ENCODE measurements at regions not wholly inside any gene's neighbourhood (a gene's known extent, or its start where the extent isn't known, plus 50 kb on each side); places are given as distances from the start of the nearest gene placed in this dataset.

- Histone ChIP-seq H3K9ac (ENCODE audit: insufficient read depth, low read length, poor library complexity, severe bottlenecking) (no peak overlapping the region), H4K20me1 (ENCODE audit: insufficient read depth, low read length) (no peaks in the 10 kb centered on the region), H3K36me3 (replicated peaks in 1 of 2; ENCODE audit: control insufficient read depth in 1 of 2, insufficient read depth in 2 of 2, low read length in 2 of 2) (no peaks in the 10 kb centered on the region), H3K27me3 (ENCODE audit: control insufficient read depth in 2 of 2, insufficient read depth in 2 of 2, low read length in 2 of 2) (no peaks in the 10 kb centered on the region), H3K79me2 (ENCODE audit: insufficient read depth, low read length) (no peaks in the 10 kb centered on the region), H3K4me1 (ENCODE audit: control insufficient read depth in 1 of 2, insufficient read depth in 2 of 2, low read length in 2 of 2) (no peaks in the 10 kb centered on the region), H3K4me3 (replicated peaks in 1 of 3; ENCODE audit: low read depth in 2 of 3, low read length in 3 of 3) (no peak overlapping the region), H3K27ac (ENCODE audit: low read depth in 1 of 2, low read length in 2 of 2) (no peak overlapping the region), H2AFZ (ENCODE audit: insufficient read depth, low read depth, low read length, poor library complexity, severe bottlenecking) (no peak overlapping the region), H3K9me3 (replicated peaks in 1 of 2; ENCODE audit: control insufficient read depth in 1 of 2, insufficient read depth in 1 of 2, low read length in 2 of 2) (no peaks in the 10 kb centered on the region), H3K4me2 (replicated peaks; ENCODE audit: extremely low read depth, low read length, poor library complexity, severe bottlenecking) (no peak overlapping the region)
- no peaks in the 10 kb centered on the region for H3K36me3 Mint-ChIP-seq
- peaks cover 0 to 2% (median 0%) of the 10 kb centered on the region in 3 donors for H3K27me3 Mint-ChIP-seq (ENCODE audit: low read depth in 3 of 3)
- TF ChIP-seq, protein P1, sequence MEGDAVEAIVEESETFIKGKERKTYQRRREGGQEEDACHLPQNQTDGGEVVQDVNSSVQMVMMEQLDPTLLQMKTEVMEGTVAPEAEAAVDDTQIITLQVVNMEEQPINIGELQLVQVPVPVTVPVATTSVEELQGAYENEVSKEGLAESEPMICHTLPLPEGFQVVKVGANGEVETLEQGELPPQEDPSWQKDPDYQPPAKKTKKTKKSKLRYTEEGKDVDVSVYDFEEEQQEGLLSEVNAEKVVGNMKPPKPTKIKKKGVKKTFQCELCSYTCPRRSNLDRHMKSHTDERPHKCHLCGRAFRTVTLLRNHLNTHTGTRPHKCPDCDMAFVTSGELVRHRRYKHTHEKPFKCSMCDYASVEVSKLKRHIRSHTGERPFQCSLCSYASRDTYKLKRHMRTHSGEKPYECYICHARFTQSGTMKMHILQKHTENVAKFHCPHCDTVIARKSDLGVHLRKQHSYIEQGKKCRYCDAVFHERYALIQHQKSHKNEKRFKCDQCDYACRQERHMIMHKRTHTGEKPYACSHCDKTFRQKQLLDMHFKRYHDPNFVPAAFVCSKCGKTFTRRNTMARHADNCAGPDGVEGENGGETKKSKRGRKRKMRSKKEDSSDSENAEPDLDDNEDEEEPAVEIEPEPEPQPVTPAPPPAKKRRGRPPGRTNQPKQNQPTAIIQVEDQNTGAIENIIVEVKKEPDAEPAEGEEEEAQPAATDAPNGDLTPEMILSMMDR (IDR thresholded peaks at IDR 0.05) = no peak
- H3K4me1 Mint-ChIP-seq = no peaks in the 10 kb centered on the region
- no peak overlapping the region for H3K27ac Mint-ChIP-seq
- DNase-seq = no peak
- no peak overlapping the region for H3K4me3 Mint-ChIP-seq
- WGBS (ENCODE audit: insufficient coverage) = 100% methylated on average over 1 of the region's 2 CpGs
- peaks cover 0 to 3% (median 0%) of the 10 kb centered on the region in 7 donors for H3K9me3 Mint-ChIP-seq
- intact Hi-C loops (cut with micrococcal nuclease) = no loop called here
Measured at GRCh38 chr5:38039091-38039490, 199.2 kb upstream of the GDNF start.

GRCh38 chr5:38036765-38037164 is 196.9 kb upstream of the GDNF start:
- no peaks in the 10 kb centered on the region for H3K36me3 ChIP-seq (replicated peaks in 1 of 2; ENCODE audit: control insufficient read depth in 1 of 2, insufficient read depth in 2 of 2, low read length in 2 of 2)
- no peaks in the 10 kb centered on the region for H3K36me3 Mint-ChIP-seq
- H4K20me1 ChIP-seq (ENCODE audit: insufficient read depth, low read length) = no peaks in the 10 kb centered on the region
- H3K27ac ChIP-seq (ENCODE audit: low read depth in 1 of 2, low read length in 2 of 2) = no peak overlapping the region
- H3K4me1 Mint-ChIP-seq = no peaks in the 10 kb centered on the region
- no peaks in the 10 kb centered on the region for H3K4me1 ChIP-seq (ENCODE audit: control insufficient read depth in 1 of 2, insufficient read depth in 2 of 2, low read length in 2 of 2)
- WGBS (ENCODE audit: insufficient coverage) = no CpG with 5 or more reads among the region's 4 CpGs
- no peak overlapping the region for H3K4me2 ChIP-seq (replicated peaks; ENCODE audit: extremely low read depth, low read length, poor library complexity, severe bottlenecking)
- DNase-seq = no peak
- H3K27me3 ChIP-seq (ENCODE audit: control insufficient read depth in 2 of 2, insufficient read depth in 2 of 2, low read length in 2 of 2) = no peaks in the 10 kb centered on the region
- peaks cover 0 to 4% (median 0%) of the 10 kb centered on the region in 3 donors for H3K27me3 Mint-ChIP-seq (ENCODE audit: low read depth in 3 of 3)
- H3K4me3 ChIP-seq (replicated peaks in 1 of 3; ENCODE audit: low read depth in 2 of 3, low read length in 3 of 3) = no peak overlapping the region
- intact Hi-C loops (cut with micrococcal nuclease) = no loop called here
- H3K9me3 Mint-ChIP-seq = peaks cover 0 to 3% (median 2%) of the 10 kb centered on the region in 7 donors
- TF ChIP-seq, protein P1 (IDR thresholded peaks at IDR 0.05) = no peak
- H2AFZ ChIP-seq (ENCODE audit: insufficient read depth, low read depth, low read length, poor library complexity, severe bottlenecking) = no peak overlapping the region
- H3K4me3 Mint-ChIP-seq = no peak overlapping the region
- no peak overlapping the region for H3K27ac Mint-ChIP-seq
- no peaks in the 10 kb centered on the region for H3K79me2 ChIP-seq (ENCODE audit: insufficient read depth, low read length)
- no peak overlapping the region for H3K9ac ChIP-seq (ENCODE audit: insufficient read depth, low read length, poor library complexity, severe bottlenecking)
- H3K9me3 ChIP-seq (replicated peaks in 1 of 2; ENCODE audit: control insufficient read depth in 1 of 2, insufficient read depth in 1 of 2, low read length in 2 of 2) = no peaks in the 10 kb centered on the region

Measured in CD14-positive monocyte (primary cell).